ENCODE measurements at regions not wholly inside any gene's neighbourhood (a gene's known extent, or its start where the extent isn't known, plus 50 kb on each side); places are given as distances from the start of the nearest gene placed in this dataset.

DNA sequence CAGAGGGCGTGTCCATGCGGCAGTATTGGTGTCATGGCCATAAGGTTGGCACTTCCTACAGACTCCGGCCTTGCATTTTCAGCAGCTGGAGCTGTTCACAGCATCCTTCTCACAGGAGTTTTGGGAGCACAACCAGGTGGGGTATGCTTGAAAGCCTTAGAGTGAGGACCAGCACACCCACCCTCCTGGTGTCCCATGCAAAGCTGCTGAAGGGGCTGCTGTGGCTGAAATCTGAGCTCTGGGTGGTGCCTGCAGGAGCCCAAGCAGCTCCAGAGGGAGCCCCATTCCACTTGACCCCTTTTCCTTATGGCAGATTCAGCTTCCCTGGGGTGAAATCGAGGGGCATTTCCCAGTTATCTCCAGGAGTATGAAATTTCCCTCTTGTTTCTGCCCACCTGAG, 74.0 kb upstream of the BHLHE23 start (continued):
- TF ChIP-seq, protein P1, sequence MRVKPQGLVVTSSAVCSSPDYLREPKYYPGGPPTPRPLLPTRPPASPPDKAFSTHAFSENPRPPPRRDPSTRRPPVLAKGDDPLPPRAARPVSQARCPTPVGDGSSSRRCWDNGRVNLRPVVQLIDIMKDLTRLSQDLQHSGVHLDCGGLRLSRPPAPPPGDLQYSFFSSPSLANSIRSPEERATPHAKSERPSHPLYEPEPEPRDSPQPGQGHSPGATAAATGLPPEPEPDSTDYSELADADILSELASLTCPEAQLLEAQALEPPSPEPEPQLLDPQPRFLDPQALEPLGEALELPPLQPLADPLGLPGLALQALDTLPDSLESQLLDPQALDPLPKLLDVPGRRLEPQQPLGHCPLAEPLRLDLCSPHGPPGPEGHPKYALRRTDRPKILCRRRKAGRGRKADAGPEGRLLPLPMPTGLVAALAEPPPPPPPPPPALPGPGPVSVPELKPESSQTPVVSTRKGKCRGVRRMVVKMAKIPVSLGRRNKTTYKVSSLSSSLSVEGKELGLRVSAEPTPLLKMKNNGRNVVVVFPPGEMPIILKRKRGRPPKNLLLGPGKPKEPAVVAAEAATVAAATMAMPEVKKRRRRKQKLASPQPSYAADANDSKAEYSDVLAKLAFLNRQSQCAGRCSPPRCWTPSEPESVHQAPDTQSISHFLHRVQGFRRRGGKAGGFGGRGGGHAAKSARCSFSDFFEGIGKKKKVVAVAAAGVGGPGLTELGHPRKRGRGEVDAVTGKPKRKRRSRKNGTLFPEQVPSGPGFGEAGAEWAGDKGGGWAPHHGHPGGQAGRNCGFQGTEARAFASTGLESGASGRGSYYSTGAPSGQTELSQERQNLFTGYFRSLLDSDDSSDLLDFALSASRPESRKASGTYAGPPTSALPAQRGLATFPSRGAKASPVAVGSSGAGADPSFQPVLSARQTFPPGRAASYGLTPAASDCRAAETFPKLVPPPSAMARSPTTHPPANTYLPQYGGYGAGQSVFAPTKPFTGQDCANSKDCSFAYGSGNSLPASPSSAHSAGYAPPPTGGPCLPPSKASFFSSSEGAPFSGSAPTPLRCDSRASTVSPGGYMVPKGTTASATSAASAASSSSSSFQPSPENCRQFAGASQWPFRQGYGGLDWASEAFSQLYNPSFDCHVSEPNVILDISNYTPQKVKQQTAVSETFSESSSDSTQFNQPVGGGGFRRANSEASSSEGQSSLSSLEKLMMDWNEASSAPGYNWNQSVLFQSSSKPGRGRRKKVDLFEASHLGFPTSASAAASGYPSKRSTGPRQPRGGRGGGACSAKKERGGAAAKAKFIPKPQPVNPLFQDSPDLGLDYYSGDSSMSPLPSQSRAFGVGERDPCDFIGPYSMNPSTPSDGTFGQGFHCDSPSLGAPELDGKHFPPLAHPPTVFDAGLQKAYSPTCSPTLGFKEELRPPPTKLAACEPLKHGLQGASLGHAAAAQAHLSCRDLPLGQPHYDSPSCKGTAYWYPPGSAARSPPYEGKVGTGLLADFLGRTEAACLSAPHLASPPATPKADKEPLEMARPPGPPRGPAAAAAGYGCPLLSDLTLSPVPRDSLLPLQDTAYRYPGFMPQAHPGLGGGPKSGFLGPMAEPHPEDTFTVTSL (CRISPR knock-in tag; IDR thresholded peaks at IDR 0.05; ENCODE audit: borderline replicate concordance) = no peak
- TF ChIP-seq ZNF776 (CRISPR knock-in tag; IDR thresholded peaks at IDR 0.05) (no peak), ZBTB46 (CRISPR knock-in tag; IDR thresholded peaks at IDR 0.05; ENCODE audit: borderline replicate concordance) (no peak)

GRCh38 chr20:63080411-63080810, 73.6 kb upstream of the BHLHE23 start:
- ChIA-PET POLR2A (no interaction called here), CTCF (ENCODE audit: low intra/inter-chr PET ratio, low total read pairs) (no interaction called here)
- H3K4me3 ChIP-seq (replicated peaks in 1 of 3; ENCODE audit: insufficient read depth in 1 of 3, low read depth in 2 of 3, low read length in 3 of 3) = no peak overlapping the region
- BruUV-seq (replicated peaks) = no TSS peak
- no peak for FAIRE-seq
- H3K9me3 ChIP-seq (ENCODE audit: low read length) = peaks cover 6% of the 10 kb centered on the region
- TF ChIP-seq, protein P2, sequence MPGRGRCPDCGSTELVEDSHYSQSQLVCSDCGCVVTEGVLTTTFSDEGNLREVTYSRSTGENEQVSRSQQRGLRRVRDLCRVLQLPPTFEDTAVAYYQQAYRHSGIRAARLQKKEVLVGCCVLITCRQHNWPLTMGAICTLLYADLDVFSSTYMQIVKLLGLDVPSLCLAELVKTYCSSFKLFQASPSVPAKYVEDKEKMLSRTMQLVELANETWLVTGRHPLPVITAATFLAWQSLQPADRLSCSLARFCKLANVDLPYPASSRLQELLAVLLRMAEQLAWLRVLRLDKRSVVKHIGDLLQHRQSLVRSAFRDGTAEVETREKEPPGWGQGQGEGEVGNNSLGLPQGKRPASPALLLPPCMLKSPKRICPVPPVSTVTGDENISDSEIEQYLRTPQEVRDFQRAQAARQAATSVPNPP (CRISPR knock-in tag; IDR thresholded peaks at IDR 0.05) = no peak
- TF ChIP-seq, protein P3, sequence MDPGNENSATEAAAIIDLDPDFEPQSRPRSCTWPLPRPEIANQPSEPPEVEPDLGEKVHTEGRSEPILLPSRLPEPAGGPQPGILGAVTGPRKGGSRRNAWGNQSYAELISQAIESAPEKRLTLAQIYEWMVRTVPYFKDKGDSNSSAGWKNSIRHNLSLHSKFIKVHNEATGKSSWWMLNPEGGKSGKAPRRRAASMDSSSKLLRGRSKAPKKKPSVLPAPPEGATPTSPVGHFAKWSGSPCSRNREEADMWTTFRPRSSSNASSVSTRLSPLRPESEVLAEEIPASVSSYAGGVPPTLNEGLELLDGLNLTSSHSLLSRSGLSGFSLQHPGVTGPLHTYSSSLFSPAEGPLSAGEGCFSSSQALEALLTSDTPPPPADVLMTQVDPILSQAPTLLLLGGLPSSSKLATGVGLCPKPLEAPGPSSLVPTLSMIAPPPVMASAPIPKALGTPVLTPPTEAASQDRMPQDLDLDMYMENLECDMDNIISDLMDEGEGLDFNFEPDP (CRISPR knock-in tag; conservative IDR thresholded peaks at IDR 0.05) = no peak
- TF ChIP-seq, protein P4, sequence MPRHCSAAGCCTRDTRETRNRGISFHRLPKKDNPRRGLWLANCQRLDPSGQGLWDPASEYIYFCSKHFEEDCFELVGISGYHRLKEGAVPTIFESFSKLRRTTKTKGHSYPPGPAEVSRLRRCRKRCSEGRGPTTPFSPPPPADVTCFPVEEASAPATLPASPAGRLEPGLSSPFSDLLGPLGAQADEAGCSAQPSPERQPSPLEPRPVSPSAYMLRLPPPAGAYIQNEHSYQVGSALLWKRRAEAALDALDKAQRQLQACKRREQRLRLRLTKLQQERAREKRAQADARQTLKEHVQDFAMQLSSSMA (CRISPR knock-in tag; IDR thresholded peaks at IDR 0.05) = no peak
- TF ChIP-seq ZNF776 (CRISPR knock-in tag; IDR thresholded peaks at IDR 0.05) (no peak), ZBTB25 (CRISPR knock-in tag; IDR thresholded peaks at IDR 0.05) (no peak), ZSCAN25 (CRISPR knock-in tag; IDR thresholded peaks at IDR 0.05) (no peak)
- in situ Hi-C loops (cut with HindIII; ENCODE audit: extremely low pct_ligation_motif_present, low pct_unique_long_range_greater_than_20kb) (no loop called here), intact Hi-C loops (cut with micrococcal nuclease; ENCODE audit: unreplicated experiment) (no loop called here)
- H3K27me3 ChIP-seq (ENCODE audit: control insufficient read depth in 1 of 2, insufficient read depth in 2 of 2, low read length in 2 of 2) = peaks cover 18 to 35% of the 10 kb centered on the region in 2 experiments
- DNase-seq (ENCODE audit: low spot score) = no peak
- H2AFZ ChIP-seq (ENCODE audit: low read length) = no peak overlapping the region
- 22% methylated on average over 10 of the region's 10 CpGs for WGBS (ENCODE audit: low lambda C conversion rate)
- no peaks in the 10 kb centered on the region for H3K79me2 ChIP-seq (ENCODE audit: insufficient read depth, low read length)
- H3K9ac ChIP-seq (ENCODE audit: insufficient read depth, low read depth, low read length) = no peak overlapping the region
- H3K36me3 ChIP-seq (replicated peaks in 1 of 2; ENCODE audit: control insufficient read depth in 1 of 2, insufficient read depth in 2 of 2, low read length in 2 of 2) = no peaks in the 10 kb centered on the region
- no peak overlapping the region for H3K4me2 ChIP-seq (ENCODE audit: low read depth, low read length)
- peaks cover 14% of the 10 kb centered on the region; the same call in 1 of the 2 replicates for H4K20me1 ChIP-seq (ENCODE audit: insufficient read depth, low read length)
- no peak overlapping the region for H3K27ac ChIP-seq (ENCODE audit: extremely low read length, insufficient read depth, low read length)
- H3K4me1 ChIP-seq (ENCODE audit: insufficient read depth, low read length) = peaks cover 23% of the 10 kb centered on the region
- no peak for ATAC-seq

Measured in HepG2 (cell line).